ENCODE measurements at regions not wholly inside any gene's neighbourhood (a gene's known extent, or its start where the extent isn't known, plus 50 kb on each side); places are given as distances from the start of the nearest gene placed in this dataset.

DNA sequence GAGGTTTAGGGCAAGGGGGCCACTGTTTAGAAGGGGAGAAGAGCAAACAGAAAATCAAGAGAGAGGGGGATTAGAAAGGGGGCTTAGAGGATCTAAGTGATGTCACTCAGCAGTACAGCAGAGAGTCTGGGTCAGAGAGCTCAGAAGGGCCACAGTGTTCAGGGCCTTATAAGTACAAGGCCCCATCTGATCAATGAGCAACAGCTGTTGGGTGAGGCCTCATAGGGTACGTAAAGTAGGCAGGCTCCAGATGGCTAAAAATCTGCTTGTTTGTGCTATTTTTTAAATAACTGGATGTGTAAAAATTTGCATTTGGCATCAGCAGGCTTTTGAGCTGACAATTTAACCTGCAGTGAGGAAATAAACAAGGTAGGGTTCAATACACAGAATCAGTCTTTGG lies 149.8 kb downstream of the SH3BGRL2 start:
- TF ChIP-seq, protein P1, sequence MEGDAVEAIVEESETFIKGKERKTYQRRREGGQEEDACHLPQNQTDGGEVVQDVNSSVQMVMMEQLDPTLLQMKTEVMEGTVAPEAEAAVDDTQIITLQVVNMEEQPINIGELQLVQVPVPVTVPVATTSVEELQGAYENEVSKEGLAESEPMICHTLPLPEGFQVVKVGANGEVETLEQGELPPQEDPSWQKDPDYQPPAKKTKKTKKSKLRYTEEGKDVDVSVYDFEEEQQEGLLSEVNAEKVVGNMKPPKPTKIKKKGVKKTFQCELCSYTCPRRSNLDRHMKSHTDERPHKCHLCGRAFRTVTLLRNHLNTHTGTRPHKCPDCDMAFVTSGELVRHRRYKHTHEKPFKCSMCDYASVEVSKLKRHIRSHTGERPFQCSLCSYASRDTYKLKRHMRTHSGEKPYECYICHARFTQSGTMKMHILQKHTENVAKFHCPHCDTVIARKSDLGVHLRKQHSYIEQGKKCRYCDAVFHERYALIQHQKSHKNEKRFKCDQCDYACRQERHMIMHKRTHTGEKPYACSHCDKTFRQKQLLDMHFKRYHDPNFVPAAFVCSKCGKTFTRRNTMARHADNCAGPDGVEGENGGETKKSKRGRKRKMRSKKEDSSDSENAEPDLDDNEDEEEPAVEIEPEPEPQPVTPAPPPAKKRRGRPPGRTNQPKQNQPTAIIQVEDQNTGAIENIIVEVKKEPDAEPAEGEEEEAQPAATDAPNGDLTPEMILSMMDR (conservative IDR thresholded peaks at IDR 0.05; ENCODE audit: low read length) = no peak
- TF ChIP-seq EZH2phosphoT487 (IDR thresholded peaks at IDR 0.05; ENCODE audit: borderline replicate concordance) = no peak
